ENCODE measurements at regions not wholly inside any gene's neighbourhood (a gene's known extent, or its start where the extent isn't known, plus 50 kb on each side); places are given as distances from the start of the nearest gene placed in this dataset.

GRCh38 chr5:172556262-172556661 is 84.8 kb upstream of the NEURL1B start:
- Mint-ChIP-seq H3K9me3 (no peaks in the 10 kb centered on the region), H3K27ac (no peak overlapping the region), H3K36me3 (no peaks in the 10 kb centered on the region), H3K27me3 (peaks cover 0 to 15% (median 0%) of the 10 kb centered on the region in 5 donors), H3K4me1 (peaks cover 0 to 3% (median 0%) of the 10 kb centered on the region in 7 donors), H3K4me3 (no peak overlapping the region)
- POLR2A ChIA-PET = no interaction called here
- H3K4me1 ChIP-seq (ENCODE audit: control insufficient read depth in 2 of 2, insufficient read depth in 2 of 2, low read length in 2 of 2) = no peaks in the 10 kb centered on the region
- DNase-seq (no peak), ATAC-seq (no peak)
- no peak overlapping the region for H3K4me3 ChIP-seq (ENCODE audit: low read length)
- CTCF ChIA-PET = no interaction called here
- no peaks in the 10 kb centered on the region for H3K27me3 ChIP-seq (ENCODE audit: control insufficient read depth in 2 of 2, insufficient read depth in 2 of 2, low read length in 2 of 2)
- intact Hi-C loops (cut with micrococcal nuclease) = no loop called here
- no peaks in the 10 kb centered on the region for H3K36me3 ChIP-seq (ENCODE audit: control insufficient read depth in 2 of 3, insufficient read depth in 3 of 3, low read length in 3 of 3)
- H3K9me3 ChIP-seq (ENCODE audit: control insufficient read depth in 2 of 3, low read length in 3 of 3) = no peaks in the 10 kb centered on the region
- no peak overlapping the region for H3K27ac ChIP-seq (ENCODE audit: low read depth, low read length)

DNA sequence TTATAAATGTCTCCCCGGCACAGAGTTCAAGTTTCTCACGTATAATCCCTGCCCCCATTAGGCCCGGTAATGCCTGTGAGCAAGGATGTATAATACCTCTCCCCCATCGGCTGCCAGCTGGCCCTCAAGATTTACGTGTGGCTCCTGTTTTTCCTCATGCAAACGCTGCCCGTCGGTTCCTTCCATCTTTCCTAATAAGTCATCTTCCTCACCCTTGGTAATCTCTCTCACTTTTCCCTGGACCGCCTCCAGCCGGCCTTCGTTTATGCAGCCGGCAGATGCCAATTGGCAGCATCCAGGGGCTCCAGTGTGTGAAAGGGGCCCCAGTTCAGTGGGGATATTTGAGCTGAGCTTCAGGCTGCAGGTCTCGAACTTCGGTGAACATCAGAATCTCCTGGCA is 86.5 kb upstream of the NEURL1B start:
- Mint-ChIP-seq H3K36me3 (no peaks in the 10 kb centered on the region), H3K27ac (no peak overlapping the region), H3K9me3 (no peaks in the 10 kb centered on the region), H3K4me1 (peaks cover 0 to 3% (median 0%) of the 10 kb centered on the region in 7 donors), H3K4me3 (no peak overlapping the region), H3K27me3 (peaks cover 0 to 12% (median 0%) of the 10 kb centered on the region in 5 donors)
- DNase-seq (no peak), ATAC-seq (no peak)
- no peaks in the 10 kb centered on the region for H3K4me1 ChIP-seq (ENCODE audit: control insufficient read depth in 2 of 2, insufficient read depth in 2 of 2, low read length in 2 of 2)
- CTCF ChIA-PET = no interaction called here
- no peaks in the 10 kb centered on the region for H3K36me3 ChIP-seq (ENCODE audit: control insufficient read depth in 2 of 3, insufficient read depth in 3 of 3, low read length in 3 of 3)
- H3K27me3 ChIP-seq (ENCODE audit: control insufficient read depth in 2 of 2, insufficient read depth in 2 of 2, low read length in 2 of 2) = no peaks in the 10 kb centered on the region
- POLR2A ChIA-PET = no interaction called here
- no peaks in the 10 kb centered on the region for H3K9me3 ChIP-seq (ENCODE audit: control insufficient read depth in 2 of 3, low read length in 3 of 3)
- no peak overlapping the region for H3K27ac ChIP-seq (ENCODE audit: low read depth, low read length)
- no peak overlapping the region for H3K4me3 ChIP-seq (ENCODE audit: low read length)
- intact Hi-C loops (cut with micrococcal nuclease) = no loop called here

DNA sequence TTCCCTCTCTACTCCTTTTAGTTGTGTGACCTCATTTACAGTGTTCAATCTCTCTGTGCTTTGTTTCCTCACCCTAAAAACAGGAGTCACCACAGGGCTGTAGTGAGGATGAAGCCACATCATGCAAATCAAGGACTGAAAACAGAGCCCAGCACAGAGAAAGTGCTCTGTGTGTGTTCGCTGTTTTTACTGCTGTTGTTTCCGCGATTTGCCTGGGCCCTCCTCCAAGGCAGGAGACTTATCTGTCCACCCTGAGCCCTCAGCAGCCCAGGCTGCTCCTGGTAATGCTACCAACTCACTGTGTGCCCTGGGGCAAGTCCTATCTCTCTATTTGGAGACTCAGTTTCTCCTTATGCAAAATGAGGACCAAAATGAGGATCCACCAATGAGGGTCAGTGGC is 87.2 kb upstream of the NEURL1B start:
- Histone ChIP-seq H3K4me1 (ENCODE audit: control insufficient read depth in 2 of 2, insufficient read depth in 2 of 2, low read length in 2 of 2) (no peaks in the 10 kb centered on the region), H3K4me3 (ENCODE audit: low read length) (no peak overlapping the region), H3K9me3 (ENCODE audit: control insufficient read depth in 2 of 3, low read length in 3 of 3) (no peaks in the 10 kb centered on the region), H3K27ac (ENCODE audit: low read depth, low read length) (no peak overlapping the region), H3K36me3 (ENCODE audit: control insufficient read depth in 2 of 3, insufficient read depth in 3 of 3, low read length in 3 of 3) (no peaks in the 10 kb centered on the region), H3K27me3 (ENCODE audit: control insufficient read depth in 2 of 2, insufficient read depth in 2 of 2, low read length in 2 of 2) (no peaks in the 10 kb centered on the region)
- CTCF ChIA-PET = no interaction called here
- intact Hi-C loops (cut with micrococcal nuclease) = no loop called here
- no peaks in the 10 kb centered on the region for H3K9me3 Mint-ChIP-seq
- POLR2A ChIA-PET = no interaction called here
- ATAC-seq (no peak), DNase-seq (no peak)
- H3K36me3 Mint-ChIP-seq = no peaks in the 10 kb centered on the region
- peaks cover 0 to 12% (median 0%) of the 10 kb centered on the region in 5 donors for H3K27me3 Mint-ChIP-seq
- peaks cover 0 to 3% (median 0%) of the 10 kb centered on the region in 7 donors for H3K4me1 Mint-ChIP-seq
- no peak overlapping the region for H3K4me3 Mint-ChIP-seq
- H3K27ac Mint-ChIP-seq = no peak overlapping the region

DNA sequence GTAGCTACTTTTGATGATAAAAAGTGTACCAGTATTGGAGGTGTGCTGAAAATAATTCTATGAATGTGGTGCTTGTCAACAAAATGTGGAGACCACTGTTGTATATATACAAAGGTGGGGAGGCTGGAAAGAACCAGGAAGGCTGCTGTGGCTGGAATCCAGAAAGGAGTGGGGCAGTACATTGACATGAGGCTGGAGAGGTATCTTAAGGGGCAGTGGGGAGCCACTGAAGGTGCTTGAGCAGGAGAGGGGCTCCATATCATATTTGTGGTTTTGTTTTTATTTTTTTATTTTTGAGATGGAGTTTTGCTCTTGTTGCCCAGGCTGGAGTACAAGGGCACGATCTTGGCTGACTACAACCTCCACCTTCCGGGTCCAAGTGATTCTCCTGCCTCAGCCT is 87.9 kb upstream of the NEURL1B start:
- POLR2A ChIA-PET = no interaction called here
- H3K4me1 ChIP-seq (ENCODE audit: control insufficient read depth in 2 of 2, insufficient read depth in 2 of 2, low read length in 2 of 2) = no peaks in the 10 kb centered on the region
- H3K36me3 Mint-ChIP-seq = no peaks in the 10 kb centered on the region
- no peaks in the 10 kb centered on the region for H3K9me3 ChIP-seq (ENCODE audit: control insufficient read depth in 2 of 3, low read length in 3 of 3)
- no peak overlapping the region for H3K27ac Mint-ChIP-seq
- H3K27me3 Mint-ChIP-seq = peaks cover 0 to 7% (median 0%) of the 10 kb centered on the region in 5 donors
- no peak overlapping the region for H3K27ac ChIP-seq (ENCODE audit: low read depth, low read length)
- no peak overlapping the region for H3K4me3 Mint-ChIP-seq
- no peak overlapping the region for H3K4me3 ChIP-seq (ENCODE audit: low read length)
- CTCF ChIA-PET = no interaction called here
- no peak for DNase-seq
- intact Hi-C loops (cut with micrococcal nuclease) = no loop called here
- no peak for ATAC-seq
- H3K36me3 ChIP-seq (ENCODE audit: control insufficient read depth in 2 of 3, insufficient read depth in 3 of 3, low read length in 3 of 3) = no peaks in the 10 kb centered on the region
- H3K4me1 Mint-ChIP-seq = peaks cover 0 to 3% (median 0%) of the 10 kb centered on the region in 7 donors
- no peaks in the 10 kb centered on the region for H3K27me3 ChIP-seq (ENCODE audit: control insufficient read depth in 2 of 2, insufficient read depth in 2 of 2, low read length in 2 of 2)
- no peaks in the 10 kb centered on the region for H3K9me3 Mint-ChIP-seq

GRCh38 chr5:172550996-172551395 is 90.1 kb upstream of the NEURL1B start:
- H3K9me3 Mint-ChIP-seq = peaks cover 0 to 5% (median 0%) of the 10 kb centered on the region in 11 donors
- DNase-seq (no peak), ATAC-seq (no peak)
- Histone ChIP-seq H3K27ac (ENCODE audit: low read depth, low read length) (no peak overlapping the region), H3K4me3 (ENCODE audit: low read length) (no peak overlapping the region), H3K9me3 (ENCODE audit: control insufficient read depth in 2 of 3, low read length in 3 of 3) (no peaks in the 10 kb centered on the region), H3K27me3 (ENCODE audit: control insufficient read depth in 2 of 2, insufficient read depth in 2 of 2, low read length in 2 of 2) (no peaks in the 10 kb centered on the region), H3K36me3 (ENCODE audit: control insufficient read depth in 2 of 3, insufficient read depth in 3 of 3, low read length in 3 of 3) (no peaks in the 10 kb centered on the region), H3K4me1 (ENCODE audit: control insufficient read depth in 2 of 2, insufficient read depth in 2 of 2, low read length in 2 of 2) (no peaks in the 10 kb centered on the region)
- CTCF ChIA-PET = no interaction called here
- H3K27me3 Mint-ChIP-seq = peaks cover 0 to 18% (median 0%) of the 10 kb centered on the region in 5 donors
- POLR2A ChIA-PET = no interaction called here
- peaks cover 0 to 3% (median 0%) of the 10 kb centered on the region in 7 donors for H3K4me1 Mint-ChIP-seq
- intact Hi-C loops (cut with micrococcal nuclease) = no loop called here
- no peaks in the 10 kb centered on the region for H3K36me3 Mint-ChIP-seq
- H3K27ac Mint-ChIP-seq = no peak overlapping the region
- no peak overlapping the region for H3K4me3 Mint-ChIP-seq

- no peak overlapping the region for H3K27ac Mint-ChIP-seq
- Histone ChIP-seq H3K4me1 (ENCODE audit: control insufficient read depth in 2 of 2, insufficient read depth in 2 of 2, low read length in 2 of 2) (no peaks in the 10 kb centered on the region), H3K27me3 (ENCODE audit: control insufficient read depth in 2 of 2, insufficient read depth in 2 of 2, low read length in 2 of 2) (no peaks in the 10 kb centered on the region), H3K36me3 (ENCODE audit: control insufficient read depth in 2 of 3, insufficient read depth in 3 of 3, low read length in 3 of 3) (no peaks in the 10 kb centered on the region), H3K4me3 (ENCODE audit: low read length) (no peak overlapping the region), H3K27ac (ENCODE audit: low read depth, low read length) (no peak overlapping the region), H3K9me3 (ENCODE audit: control insufficient read depth in 2 of 3, low read length in 3 of 3) (no peaks in the 10 kb centered on the region)
- H3K36me3 Mint-ChIP-seq = no peaks in the 10 kb centered on the region
- H3K9me3 Mint-ChIP-seq = peaks cover 0 to 5% (median 0%) of the 10 kb centered on the region in 11 donors
- DNase-seq = no peak
- H3K4me3 Mint-ChIP-seq = no peak overlapping the region
- intact Hi-C loops (cut with micrococcal nuclease) = no loop called here
- H3K27me3 Mint-ChIP-seq = peaks cover 0 to 22% (median 0%) of the 10 kb centered on the region in 5 donors
- peaks cover 0 to 3% (median 0%) of the 10 kb centered on the region in 7 donors for H3K4me1 Mint-ChIP-seq
- peak; percentile 22 for ATAC-seq
- CTCF ChIA-PET = no interaction called here
- POLR2A ChIA-PET = no interaction called here
Measured at GRCh38 chr5:172550096-172550765, 90.8 kb upstream of the NEURL1B start.

DNA sequence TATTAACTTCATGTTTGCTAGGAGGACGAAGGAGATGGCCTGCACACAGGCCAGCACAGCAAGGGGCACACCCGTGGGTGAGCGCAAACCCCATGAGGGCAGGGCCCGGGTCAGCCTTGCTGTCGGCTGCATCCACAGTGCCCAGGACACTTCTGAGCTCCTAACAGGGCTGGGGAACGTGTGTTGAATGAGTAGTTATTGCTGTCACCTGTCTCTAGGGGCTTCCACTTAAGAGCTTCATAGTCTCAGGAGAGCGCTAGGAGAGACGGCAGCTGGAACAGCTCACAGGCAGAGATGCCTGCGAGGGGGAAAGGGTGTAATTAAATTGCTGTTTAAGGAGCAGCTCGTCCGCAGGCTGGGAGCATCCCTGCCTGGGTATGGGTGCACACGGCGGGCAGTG is 91.4 kb upstream of the NEURL1B start:
- Histone ChIP-seq H3K9me3 (ENCODE audit: control insufficient read depth in 2 of 3, low read length in 3 of 3) (no peaks in the 10 kb centered on the region), H3K4me3 (ENCODE audit: low read length) (no peak overlapping the region), H3K36me3 (ENCODE audit: control insufficient read depth in 2 of 3, insufficient read depth in 3 of 3, low read length in 3 of 3) (no peaks in the 10 kb centered on the region), H3K27ac (ENCODE audit: low read depth, low read length) (no peak overlapping the region), H3K27me3 (ENCODE audit: control insufficient read depth in 2 of 2, insufficient read depth in 2 of 2, low read length in 2 of 2) (no peaks in the 10 kb centered on the region), H3K4me1 (ENCODE audit: control insufficient read depth in 2 of 2, insufficient read depth in 2 of 2, low read length in 2 of 2) (no peaks in the 10 kb centered on the region)
- Mint-ChIP-seq H3K36me3 (no peaks in the 10 kb centered on the region), H3K27ac (no peak overlapping the region), H3K9me3 (peaks cover 0 to 5% (median 0%) of the 10 kb centered on the region in 11 donors), H3K27me3 (peaks cover 0 to 23% (median 0%) of the 10 kb centered on the region in 5 donors), H3K4me1 (peaks cover 0 to 3% (median 0%) of the 10 kb centered on the region in 7 donors), H3K4me3 (no peak overlapping the region)
- POLR2A ChIA-PET = no interaction called here
- CTCF ChIA-PET = no interaction called here
- intact Hi-C loops (cut with micrococcal nuclease) = no loop called here
- ATAC-seq (no peak), DNase-seq (no peak)

Data from naive thymus-derived CD4-positive, alpha-beta T cell (primary cell).